ENCODE measurements at regions not wholly inside any gene's neighbourhood (a gene's known extent, or its start where the extent isn't known, plus 50 kb on each side); places are given as distances from the start of the nearest gene placed in this dataset.

GRCh38 chr5:173667702-173668101 lies 51.3 kb upstream of the BOD1 start:
- H3K4me3 Mint-ChIP-seq: no peak overlapping the region
- no peak overlapping the region for H3K4me3 ChIP-seq (ENCODE audit: low read length)
- ChIA-PET CTCF (no interaction called here), POLR2A (no interaction called here)
- ATAC-seq (ENCODE audit: poor library complexity) (no peak), DNase-seq (no peak)
- no peaks in the 10 kb centered on the region for H3K36me3 Mint-ChIP-seq (ENCODE audit: low read depth)
- H3K9me3 ChIP-seq (ENCODE audit: control insufficient read depth in 1 of 2, insufficient read depth in 1 of 2, low read length in 2 of 2): peaks cover 0 to 9% of the 10 kb centered on the region in 2 experiments
- no peaks in the 10 kb centered on the region for H3K9me3 Mint-ChIP-seq
- peaks cover 0 to 3% of the 10 kb centered on the region in 2 experiments for H3K27me3 ChIP-seq (ENCODE audit: control insufficient read depth in 1 of 2, insufficient read depth in 2 of 2, low read length in 2 of 2)
- H3K27ac ChIP-seq (ENCODE audit: low read depth in 1 of 2, low read length in 2 of 2): no peak overlapping the region
- intact Hi-C loops (cut with DNase I, micrococcal nuclease): no loop called here
- H3K27ac Mint-ChIP-seq: no peak overlapping the region
- H3K4me1 ChIP-seq (ENCODE audit: insufficient read depth, low read length): no peaks in the 10 kb centered on the region
- no peak for TF ChIP-seq CTCF (IDR thresholded peaks at IDR 0.05)
- no peaks in the 10 kb centered on the region for H3K36me3 ChIP-seq (ENCODE audit: insufficient read depth, low read length)
- peaks cover 17% of the 10 kb centered on the region for H3K27me3 Mint-ChIP-seq
- no peaks in the 10 kb centered on the region for H3K4me1 Mint-ChIP-seq (ENCODE audit: low read depth)

- Mint-ChIP-seq H3K4me3 (no peak overlapping the region), H3K27ac (no peak overlapping the region), H3K9me3 (no peaks in the 10 kb centered on the region), H3K36me3 (ENCODE audit: low read depth) (no peaks in the 10 kb centered on the region), H3K27me3 (peaks cover 17% of the 10 kb centered on the region), H3K4me1 (ENCODE audit: low read depth) (no peaks in the 10 kb centered on the region)
- Histone ChIP-seq H3K27ac (ENCODE audit: low read depth in 1 of 2, low read length in 2 of 2) (no peak overlapping the region), H3K4me1 (ENCODE audit: insufficient read depth, low read length) (no peaks in the 10 kb centered on the region), H3K27me3 (ENCODE audit: control insufficient read depth in 1 of 2, insufficient read depth in 2 of 2, low read length in 2 of 2) (peaks cover 0 to 3% of the 10 kb centered on the region in 2 experiments), H3K4me3 (ENCODE audit: low read length) (no peak overlapping the region), H3K36me3 (ENCODE audit: insufficient read depth, low read length) (no peaks in the 10 kb centered on the region), H3K9me3 (ENCODE audit: control insufficient read depth in 1 of 2, insufficient read depth in 1 of 2, low read length in 2 of 2) (peaks cover 0 to 9% of the 10 kb centered on the region in 2 experiments)
- ChIA-PET POLR2A (no interaction called here), CTCF (no interaction called here)
- intact Hi-C loops (cut with DNase I, micrococcal nuclease): no loop called here
- no peak for ATAC-seq (ENCODE audit: poor library complexity)
- no peak for DNase-seq
- no peak for TF ChIP-seq CTCF (IDR thresholded peaks at IDR 0.05)
Measured at GRCh38 chr5:173668245-173668800, 51.9 kb upstream of the BOD1 start.

- intact Hi-C loops (cut with DNase I, micrococcal nuclease): no loop called here
- Histone ChIP-seq H3K9me3 (ENCODE audit: control insufficient read depth in 1 of 2, insufficient read depth in 1 of 2, low read length in 2 of 2) (peaks cover 0 to 9% of the 10 kb centered on the region in 2 experiments), H3K4me3 (ENCODE audit: low read length) (no peak overlapping the region), H3K36me3 (ENCODE audit: insufficient read depth, low read length) (no peaks in the 10 kb centered on the region), H3K4me1 (ENCODE audit: insufficient read depth, low read length) (no peaks in the 10 kb centered on the region), H3K27ac (ENCODE audit: low read depth in 1 of 2, low read length in 2 of 2) (no peak overlapping the region), H3K27me3 (ENCODE audit: control insufficient read depth in 1 of 2, insufficient read depth in 2 of 2, low read length in 2 of 2) (peaks cover 0 to 3% of the 10 kb centered on the region in 2 experiments)
- Mint-ChIP-seq H3K4me3 (no peak overlapping the region), H3K9me3 (no peaks in the 10 kb centered on the region), H3K36me3 (ENCODE audit: low read depth) (no peaks in the 10 kb centered on the region), H3K27ac (no peak overlapping the region), H3K4me1 (ENCODE audit: low read depth) (no peaks in the 10 kb centered on the region), H3K27me3 (peaks cover 17% of the 10 kb centered on the region)
- no peak for ATAC-seq (ENCODE audit: poor library complexity)
- no peak for DNase-seq
- ChIA-PET POLR2A (no interaction called here), CTCF (no interaction called here)
- TF ChIP-seq CTCF (IDR thresholded peaks at IDR 0.05): no peak
Measured at GRCh38 chr5:173668910-173669309, 52.5 kb upstream of the BOD1 start.

Data from CD4-positive, alpha-beta T cell (primary cell).